Smooth muscle cell (in vitro differentiated cells): ENCODE measurements at regions not wholly inside any gene's neighbourhood (a gene's known extent, or its start where the extent isn't known, plus 50 kb on each side); places are given as distances from the start of the nearest gene placed in this dataset.
A peak's percentile ranks its signal among the peaks of the same experiment; 100 is the strongest.

ENCODE experiments used
- DNase-seq: peaks from one replicate; lab custom pipeline; 2025; ENCODE audit not compliant: unreplicated experiment; lab: John Stamatoyannopoulos, UW
- H2AFZ ChIP-seq: fragments of 200-600 bp; sonication (generic); 2 replicates; pipeline ENCODE4 v1.6.0; 2016; ENCODE audit warnings: antibody characterized with exemption, low read depth, mild to moderate bottlenecking
- H3F3A ChIP-seq: fragments of 200-600 bp; sonication (generic); 2 replicates; pipeline ENCODE4 v1.6.0; 2017; ENCODE audit warnings: antibody characterized with exemption, low read depth
- H3K27ac ChIP-seq: fragments of 200-600 bp; sonication (generic); 2 replicates; pipeline ENCODE4 v1.5.1; 2016; ENCODE audit warnings: low read depth, mild to moderate bottlenecking
- H3K27me3 ChIP-seq: fragments of 200-600 bp; sonication (generic); 2 replicates; pipeline ENCODE4 v1.6.1; 2016; ENCODE audit warnings: low read depth, mild to moderate bottlenecking
- H3K36me3 ChIP-seq: fragments of 200-600 bp; sonication (generic); 2 replicates; pipeline ENCODE4 v1.5.1; 2016; ENCODE audit warnings: low read depth
- H3K4me1 ChIP-seq: fragments of 200-600 bp; sonication (generic); 2 replicates; pipeline ENCODE4 v1.5.1; 2016; ENCODE audit warnings: low read depth
- H3K4me2 ChIP-seq: fragments of 200-600 bp; sonication (generic); 2 replicates; pipeline ENCODE4 v1.6.0; 2016; ENCODE audit warnings: mild to moderate bottlenecking
- H3K4me3 ChIP-seq: fragments of 200-600 bp; sonication (generic); 2 replicates; pipeline ENCODE4 v1.5.1; 2016; ENCODE audit warnings: mild to moderate bottlenecking
- H3K79me2 ChIP-seq: fragments of 200-600 bp; sonication (generic); 2 replicates; pipeline ENCODE4 v1.6.0; 2016; ENCODE audit warnings: low read depth, mild to moderate bottlenecking
- H3K9ac ChIP-seq: fragments of 200-600 bp; sonication (generic); 2 replicates; pipeline ENCODE4 v1.6.0; 2016; ENCODE audit warnings: low read depth
- H3K9me3 ChIP-seq: fragments of 200-600 bp; sonication (generic); replicated peaks from 2 replicates; pipeline ENCODE4 v1.5.1; 2016; ENCODE audit warnings: low read depth
- H4K20me1 ChIP-seq: fragments of 200-600 bp; sonication (generic); 2 replicates; pipeline ENCODE4 v1.6.0; 2016; ENCODE audit warnings: low read depth
- WGBS: methylation state at CpG from one replicate; pipeline ENCODE4 v1.1.7; 2016; ENCODE audit warnings: low lambda C conversion rate; 5-methylcytosine and 5-hydroxymethylcytosine counted together
- TF ChIP-seq, protein P1 (sequence below): fragments of 200-600 bp; sonication (generic); IDR thresholded peaks from 2 replicates; pipeline ENCODE4 v1.5.1; 2017; ENCODE audit warnings: borderline replicate concordance, mild to moderate bottlenecking, antibody characterized with exemption; ENCODE audit not compliant: insufficient read depth, poor library complexity, severe bottlenecking

DNA sequence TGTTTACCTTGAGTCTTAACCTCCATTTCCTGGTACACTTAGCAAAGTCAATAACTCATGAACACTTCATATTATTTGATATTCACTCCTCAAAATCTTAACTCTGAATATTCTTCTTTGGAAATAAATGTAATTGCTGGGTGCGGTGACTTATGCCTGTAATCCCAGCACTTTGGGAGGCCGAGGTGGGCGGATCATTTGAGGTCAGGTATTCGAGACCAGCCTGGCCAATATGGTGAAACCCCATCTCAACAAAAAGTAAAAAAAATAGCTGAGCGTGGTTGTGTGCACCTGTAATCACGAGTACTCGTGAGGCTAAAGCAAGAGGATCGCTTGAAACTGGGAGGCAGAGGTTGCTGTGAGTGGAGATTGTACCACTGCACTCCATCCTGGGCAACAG is 201.3 kb upstream of the DSEL start:
- H3K4me1 ChIP-seq = no peaks in the 10 kb centered on the region
- H2AFZ ChIP-seq = no peak overlapping the region
- WGBS = 82% methylated on average over 8 of the region's 8 CpGs
- TF ChIP-seq, protein P1, sequence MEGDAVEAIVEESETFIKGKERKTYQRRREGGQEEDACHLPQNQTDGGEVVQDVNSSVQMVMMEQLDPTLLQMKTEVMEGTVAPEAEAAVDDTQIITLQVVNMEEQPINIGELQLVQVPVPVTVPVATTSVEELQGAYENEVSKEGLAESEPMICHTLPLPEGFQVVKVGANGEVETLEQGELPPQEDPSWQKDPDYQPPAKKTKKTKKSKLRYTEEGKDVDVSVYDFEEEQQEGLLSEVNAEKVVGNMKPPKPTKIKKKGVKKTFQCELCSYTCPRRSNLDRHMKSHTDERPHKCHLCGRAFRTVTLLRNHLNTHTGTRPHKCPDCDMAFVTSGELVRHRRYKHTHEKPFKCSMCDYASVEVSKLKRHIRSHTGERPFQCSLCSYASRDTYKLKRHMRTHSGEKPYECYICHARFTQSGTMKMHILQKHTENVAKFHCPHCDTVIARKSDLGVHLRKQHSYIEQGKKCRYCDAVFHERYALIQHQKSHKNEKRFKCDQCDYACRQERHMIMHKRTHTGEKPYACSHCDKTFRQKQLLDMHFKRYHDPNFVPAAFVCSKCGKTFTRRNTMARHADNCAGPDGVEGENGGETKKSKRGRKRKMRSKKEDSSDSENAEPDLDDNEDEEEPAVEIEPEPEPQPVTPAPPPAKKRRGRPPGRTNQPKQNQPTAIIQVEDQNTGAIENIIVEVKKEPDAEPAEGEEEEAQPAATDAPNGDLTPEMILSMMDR = no peak
- H3K9ac ChIP-seq = no peak overlapping the region
- H3K36me3 ChIP-seq = no peaks in the 10 kb centered on the region
- H3K4me2 ChIP-seq = no peak overlapping the region
- no peaks in the 10 kb centered on the region for H3K9me3 ChIP-seq
- no peak overlapping the region for H3K27ac ChIP-seq
- H3K79me2 ChIP-seq = no peaks in the 10 kb centered on the region
- no peak overlapping the region for H3K4me3 ChIP-seq
- H4K20me1 ChIP-seq = no peaks in the 10 kb centered on the region
- no peaks in the 10 kb centered on the region for H3F3A ChIP-seq
- DNase-seq = no peak
- H3K27me3 ChIP-seq = no peaks in the 10 kb centered on the region

DNA sequence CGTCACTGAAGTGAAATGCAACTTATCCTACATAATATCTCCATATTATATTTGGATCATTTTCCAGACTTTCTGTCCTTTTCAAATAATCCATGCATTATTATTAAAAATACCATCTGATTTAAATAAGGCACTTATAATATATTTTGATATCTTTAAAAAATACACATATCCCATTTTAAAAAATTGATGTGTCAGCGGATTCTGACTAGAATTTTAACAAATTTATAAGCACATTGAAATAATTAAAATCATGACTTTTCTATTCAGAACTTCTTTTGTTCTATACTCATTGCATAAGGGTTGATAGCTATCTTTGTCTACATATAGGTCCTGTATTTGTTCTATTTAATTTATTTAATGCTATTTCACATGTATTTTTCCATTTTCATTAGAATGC is 199.0 kb upstream of the DSEL start:
- Histone ChIP-seq H4K20me1 (no peaks in the 10 kb centered on the region), H3K79me2 (no peaks in the 10 kb centered on the region), H3F3A (no peaks in the 10 kb centered on the region), H3K27ac (no peak overlapping the region), H3K9me3 (no peaks in the 10 kb centered on the region), H3K4me1 (no peaks in the 10 kb centered on the region), H3K36me3 (no peaks in the 10 kb centered on the region), H3K27me3 (no peaks in the 10 kb centered on the region), H3K9ac (no peak overlapping the region), H3K4me3 (no peak overlapping the region), H3K4me2 (no peak overlapping the region), H2AFZ (no peak overlapping the region)
- TF ChIP-seq, protein P1 = no peak
- 43% methylated on average over 2 of the region's 2 CpGs for WGBS
- DNase-seq = no peak

DNA sequence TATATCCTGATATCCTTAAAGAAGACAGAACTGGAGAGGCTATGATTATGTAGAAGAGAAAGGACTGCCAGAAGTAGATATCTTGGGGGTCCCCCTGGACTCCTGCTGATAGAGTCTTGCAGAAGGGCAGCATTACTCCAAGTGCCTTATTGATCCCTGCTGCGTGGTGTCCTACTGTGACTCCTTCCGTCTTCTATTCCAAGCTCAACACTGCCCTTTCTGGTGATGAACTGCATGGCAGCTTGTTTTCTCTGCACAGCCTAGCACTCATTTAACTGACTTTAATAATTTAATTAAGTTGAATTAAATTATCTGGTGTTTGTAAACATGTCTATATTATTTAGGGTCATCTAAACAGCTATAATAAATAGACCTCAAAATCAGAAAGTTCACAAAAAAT is 194.1 kb upstream of the DSEL start:
- no peak overlapping the region for H3K4me3 ChIP-seq
- WGBS = 40% methylated on average over 2 of the region's 2 CpGs
- H3K9ac ChIP-seq = no peak overlapping the region
- no peaks in the 10 kb centered on the region for H3K36me3 ChIP-seq
- TF ChIP-seq, protein P1 = peak; percentile 23
- H3K27ac ChIP-seq = no peak overlapping the region
- H3K4me1 ChIP-seq = no peaks in the 10 kb centered on the region
- no peak overlapping the region for H2AFZ ChIP-seq
- no peaks in the 10 kb centered on the region for H3K79me2 ChIP-seq
- no peak for DNase-seq
- no peak overlapping the region for H3K4me2 ChIP-seq
- no peaks in the 10 kb centered on the region for H3K27me3 ChIP-seq
- no peaks in the 10 kb centered on the region for H3K9me3 ChIP-seq
- H3F3A ChIP-seq = no peaks in the 10 kb centered on the region
- H4K20me1 ChIP-seq = no peaks in the 10 kb centered on the region

DNA sequence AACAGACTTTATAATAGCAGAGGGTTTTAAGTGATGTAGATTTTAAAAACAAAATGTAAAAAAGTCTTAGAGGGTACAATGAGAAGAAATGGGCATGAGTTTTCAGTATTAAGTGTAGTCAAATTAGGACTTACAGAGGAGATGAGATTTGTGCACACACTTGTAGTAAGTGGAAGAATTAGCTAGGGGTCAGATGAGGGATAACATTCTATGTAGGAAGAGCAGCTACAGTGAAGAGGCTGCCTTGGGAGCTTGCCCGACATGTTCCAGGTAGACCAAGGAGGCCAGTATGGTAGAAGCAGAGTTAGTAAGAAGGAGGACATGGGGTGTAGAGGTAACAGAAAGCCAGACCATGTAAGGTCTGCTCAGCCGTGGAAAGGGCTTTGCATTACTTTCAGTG is 189.2 kb upstream of the DSEL start:
- H3K79me2 ChIP-seq = no peaks in the 10 kb centered on the region
- no peak overlapping the region for H2AFZ ChIP-seq
- H3K4me2 ChIP-seq = no peak overlapping the region
- H3K9ac ChIP-seq = no peak overlapping the region
- TF ChIP-seq, protein P1 = no peak
- no peaks in the 10 kb centered on the region for H3K27me3 ChIP-seq
- no peaks in the 10 kb centered on the region for H3K4me1 ChIP-seq
- H3K36me3 ChIP-seq = no peaks in the 10 kb centered on the region
- WGBS = 85% methylated on average over 2 of the region's 2 CpGs
- H3K27ac ChIP-seq = no peak overlapping the region
- DNase-seq = no peak
- H4K20me1 ChIP-seq = no peaks in the 10 kb centered on the region
- H3K4me3 ChIP-seq = no peak overlapping the region
- H3K9me3 ChIP-seq = no peaks in the 10 kb centered on the region
- H3F3A ChIP-seq = no peaks in the 10 kb centered on the region
